HCT116 (cell line): ENCODE measurements at regions not wholly inside any gene's neighbourhood (a gene's known extent, or its start where the extent isn't known, plus 50 kb on each side); places are given as distances from the start of the nearest gene placed in this dataset.

ENCODE experiments used
- ATAC-seq: fragments of 200-7000 bp; cut with Tn5 transposase; 2 replicates; pipeline ENCODE4 v1.9.1; 2020; ENCODE audit warnings: mild to moderate bottlenecking, moderate library complexity
- BruUV-seq: library from RNA; stranded (reverse); fragments of 400-500 nt; replicated peaks from 2 replicates; lab custom pipeline; 2021; lab: Mats Ljungman, UMichigan
- CTCF ChIA-PET: fragments of 300-600 bp; sonication (Branson Sonifier 250); formaldehyde crosslinking; loops from one replicate; lab custom pipeline; 2021; ENCODE audit warnings: antibody characterized with exemption; lab: Charles Lee
- POLR2A ChIA-PET: fragments of 300-600, 350-600 bp; sonication (Branson Sonifier 250); formaldehyde crosslinking; loops from one replicate; lab custom pipeline; 2021; ENCODE audit warnings: antibody characterized with exemption; lab: Charles Lee
- RAD21 ChIA-PET, 2 experiments: fragments of 300-600 bp; sonication (Branson Sonifier 250); formaldehyde crosslinking; loops; one replicate each; lab custom pipeline; 2023; ENCODE audit warnings: low total read pairs in 2 of 2; ENCODE audit not compliant: uncharacterized antibody in 2 of 2, unreplicated experiment in 2 of 2, low non-redundant PET in 1 of 2; lab: Charles Lee
- DNase-seq: peaks from one replicate; pipeline ENCODE4 v3.0.0-alpha.2; 2010; ENCODE audit warnings: low read depth, low spot score
- H2AFZ ChIP-seq: fragments of 200-600 bp; shearing (Covaris generic), sonication (generic); 2 replicates; pipeline ENCODE4 v1.6.1; 2017; ENCODE audit warnings: low read depth, mixed run types, mixed read lengths, antibody characterized with exemption, low read length; ENCODE audit not compliant: poor library complexity, severe bottlenecking
- H3K27ac ChIP-seq: 2 replicates; pipeline ENCODE4 v1.5.1; 2012; ENCODE audit warnings: low read depth, low read length
- H3K27me3 ChIP-seq: fragments of 200-600 bp; sonication (generic); 2 replicates; pipeline ENCODE4 v1.6.1; 2016; ENCODE audit warnings: mixed run types, low read length, mixed read lengths; ENCODE audit not compliant: insufficient read depth
- H3K36me3 ChIP-seq, 2 experiments: fragments of 200-500 bp in 1 of 2; fragments of 200-600 bp in 1 of 2; sonication (Bioruptor generic) in 1 of 2; sonication (generic) in 1 of 2; 2 replicates each; pipeline versions ENCODE4 v1.5.1 to v1.6.1; 2014 to 2016; ENCODE audit warnings: low read length in 2 of 2, inconsistent platforms in 1 of 2, mixed read lengths in 1 of 2, mixed run types in 1 of 2; ENCODE audit not compliant: insufficient read depth in 2 of 2, control insufficient read depth in 1 of 2
- H3K4me1 ChIP-seq, 2 experiments: fragments of 200-600 bp in 1 of 2; sonication (generic) in 1 of 2; 2 replicates each; pipeline versions ENCODE4 v1.5.1 to v1.6.1; 2012 to 2017; ENCODE audit warnings: low read length in 2 of 2, inconsistent platforms in 1 of 2, mild to moderate bottlenecking in 1 of 2, mixed read lengths in 1 of 2, mixed run types in 1 of 2, moderate library complexity in 1 of 2; ENCODE audit not compliant: insufficient read depth in 2 of 2, control insufficient read depth in 1 of 2
- H3K4me2 ChIP-seq: fragments of 200-600 bp; sonication (generic); 2 replicates; pipeline ENCODE4 v1.6.1; 2017; ENCODE audit warnings: mixed run types, low read length, mixed read lengths
- H3K4me3 ChIP-seq, 2 experiments: fragments of 200-600 bp in 1 of 2; sonication (generic) in 1 of 2; replicated peaks in 1 of 2; 2 replicates each; pipeline ENCODE4 v1.5.1; 2011 to 2016; ENCODE audit warnings: low read length in 2 of 2, control low read depth in 1 of 2, low read depth in 1 of 2, mild to moderate bottlenecking in 1 of 2, mixed read lengths in 1 of 2, mixed run types in 1 of 2
- H3K79me2 ChIP-seq: fragments of 200-600 bp; sonication (generic); 2 replicates; pipeline ENCODE4 v1.6.1; 2017; ENCODE audit warnings: mild to moderate bottlenecking, mixed run types, low read length, moderate library complexity, mixed read lengths; ENCODE audit not compliant: insufficient read depth
- H3K9ac ChIP-seq: fragments of 200-600 bp; sonication (generic); 2 replicates; pipeline ENCODE4 v1.6.1; 2016; ENCODE audit warnings: low read length, mixed read lengths
- H3K9me2 ChIP-seq: fragments of 200-600 bp; sonication (generic), shearing (Covaris generic); 2 replicates; pipeline ENCODE4 v1.6.1; 2017; ENCODE audit warnings: mixed run types, mild to moderate bottlenecking, moderate library complexity; ENCODE audit not compliant: insufficient read depth
- H3K9me3 ChIP-seq, 2 experiments: fragments of 200-500 bp in 1 of 2; fragments of 200-600 bp in 1 of 2; sonication (Bioruptor generic) in 1 of 2; sonication (generic) in 1 of 2; 2 replicates each; pipeline ENCODE4 v1.6.1; 2014 to 2017; ENCODE audit warnings: low read length in 2 of 2, mixed read lengths in 2 of 2, inconsistent platforms in 1 of 2, low read depth in 1 of 2, mild to moderate bottlenecking in 1 of 2, mixed run types in 1 of 2, moderate library complexity in 1 of 2; ENCODE audit not compliant: control insufficient read depth in 1 of 2, insufficient read depth in 1 of 2
- H4K20me1 ChIP-seq: fragments of 200-600 bp; sonication (generic), shearing (Covaris generic); 2 replicates; pipeline ENCODE4 v1.6.1; 2017; ENCODE audit warnings: mixed run types, mild to moderate bottlenecking, moderate library complexity; ENCODE audit not compliant: insufficient read depth
- EZH2 ChIP-seq: fragments of 200-600 bp; sonication (generic); IDR thresholded peaks from 2 replicates; pipeline ENCODE4 v1.6.1; 2017; ENCODE audit warnings: antibody characterized with exemption, mixed run types
- POLR2A ChIP-seq: IDR thresholded peaks from 2 replicates; pipeline ENCODE4 v1.7.0; 2011; ENCODE audit warnings: borderline replicate concordance; ENCODE audit not compliant: insufficient read depth, insufficient read length; ENCODE audit errors: extremely low read depth
- POLR2AphosphoS5 ChIP-seq: IDR thresholded peaks from 2 replicates; pipeline ENCODE4 v1.6.1; 2011; ENCODE audit warnings: mild to moderate bottlenecking, low read depth, low read length, moderate library complexity
- RAD21 ChIP-seq: IDR thresholded peaks from 2 replicates; pipeline ENCODE4 v1.6.1; 2012; ENCODE audit warnings: low read depth, mild to moderate bottlenecking
- TCF7L2 ChIP-seq: IDR thresholded peaks from 2 replicates; pipeline ENCODE4 v1.7.0; 2011; ENCODE audit warnings: borderline replicate concordance, inconsistent platforms; ENCODE audit not compliant: insufficient read depth, insufficient read length; ENCODE audit errors: extremely low read depth
- ZFX ChIP-seq: fragments of 450-650 bp; IDR thresholded peaks from 2 replicates; pipeline ENCODE4 v1.6.1; 2017
- ZNF274 ChIP-seq: fragments of 200-500 bp; sonication (Bioruptor generic); IDR thresholded peaks from 2 replicates; pipeline ENCODE4 v1.6.1; 2014; ENCODE audit warnings: mild to moderate bottlenecking, low read depth, low read length, inconsistent platforms
- intact Hi-C: fragments of 100-400 bp; cut with micrococcal nuclease; formaldehyde crosslinking; loops from 2 replicates; pipeline ENCODE4 v1.10.0; 2022
- TF ChIP-seq, protein P1 (sequence below), 3 experiments: fragments of 200-600 bp in 1 of 3; sonication (generic) in 1 of 3; IDR thresholded peaks in 2 of 3; conservative IDR thresholded peaks in 1 of 3; 2 replicates each; pipeline ENCODE4 v1.5.1; 2012 to 2017; ENCODE audit warnings: low read depth in 2 of 3, low read length in 2 of 3, antibody characterized with exemption in 1 of 3, borderline replicate concordance in 1 of 3, control low read depth in 1 of 3, mild to moderate bottlenecking in 1 of 3, mixed read lengths in 1 of 3, mixed run types in 1 of 3, moderate library complexity in 1 of 3; ENCODE audit not compliant: insufficient read depth in 1 of 3
- TF ChIP-seq, protein P2 (sequence below): IDR thresholded peaks from 2 replicates; pipeline ENCODE4 v1.6.1; 2011; ENCODE audit warnings: mild to moderate bottlenecking, low read length, moderate library complexity; ENCODE audit not compliant: insufficient replicate concordance; ENCODE audit errors: extremely low read depth
- TF ChIP-seq, protein P3 (sequence below): IDR thresholded peaks from 2 replicates; pipeline ENCODE4 v1.6.1; 2012

DNA sequence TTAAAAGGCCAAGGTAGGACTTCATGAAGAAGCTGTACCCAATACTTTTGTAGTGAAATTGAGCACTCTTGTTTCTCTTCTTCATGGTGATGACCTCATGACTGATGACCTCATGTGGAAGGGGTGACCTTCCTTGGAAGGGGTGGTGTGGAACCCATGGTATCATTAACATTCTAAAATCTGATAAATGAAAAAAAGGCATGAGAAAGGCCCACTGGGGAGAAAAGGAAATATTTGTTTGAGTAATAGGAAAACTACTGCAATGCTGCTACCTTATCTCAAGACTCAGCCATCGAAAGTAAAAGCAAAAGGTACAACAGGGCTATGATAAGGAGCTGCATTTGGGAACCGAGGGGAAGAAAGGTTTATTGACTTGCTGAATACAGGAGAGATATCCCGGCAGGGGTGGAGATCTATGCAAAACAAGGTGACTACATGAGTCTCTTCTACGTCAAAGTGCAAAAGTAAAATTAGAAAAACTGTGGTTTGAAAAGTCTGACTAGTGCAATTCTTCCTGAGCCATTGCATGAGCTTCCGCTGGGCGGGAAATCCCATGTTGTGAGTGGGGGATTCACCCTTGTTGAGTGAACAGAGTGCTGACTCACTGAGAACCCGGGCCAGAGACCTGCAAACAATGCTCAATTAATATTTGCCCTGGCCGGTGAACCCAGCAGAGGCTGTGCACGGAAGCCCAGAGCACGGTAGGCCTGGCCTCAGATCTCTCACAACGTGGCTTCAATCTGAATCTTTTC is 138.9 kb upstream of the RFC3 start:
- Histone ChIP-seq H3K9me3 (no peaks in the 10 kb centered on the region), H2AFZ (no peak overlapping the region), H3K4me3 (no peak overlapping the region), H3K4me1 (0 out of 4 replicates have a peak, but pooled peaks cover 0 to 4% of the 10 kb centered on the region in 2 experiments), H3K27ac (no peak overlapping the region), H3K36me3 (no peaks in the 10 kb centered on the region), H3K79me2 (no peaks in the 10 kb centered on the region), H3K9me2 (no peaks in the 10 kb centered on the region), H3K27me3 (no peaks in the 10 kb centered on the region), H3K4me2 (no peak overlapping the region), H4K20me1 (no peaks in the 10 kb centered on the region), H3K9ac (no peak overlapping the region)
- DNase-seq (no peak), ATAC-seq (no peak)
- intact Hi-C loops = loop anchor here (5.0 kb wide), 1 partner anchor 1208 kb away; no protein-coding TSS in a partner anchor
- TF ChIP-seq, protein P1, sequence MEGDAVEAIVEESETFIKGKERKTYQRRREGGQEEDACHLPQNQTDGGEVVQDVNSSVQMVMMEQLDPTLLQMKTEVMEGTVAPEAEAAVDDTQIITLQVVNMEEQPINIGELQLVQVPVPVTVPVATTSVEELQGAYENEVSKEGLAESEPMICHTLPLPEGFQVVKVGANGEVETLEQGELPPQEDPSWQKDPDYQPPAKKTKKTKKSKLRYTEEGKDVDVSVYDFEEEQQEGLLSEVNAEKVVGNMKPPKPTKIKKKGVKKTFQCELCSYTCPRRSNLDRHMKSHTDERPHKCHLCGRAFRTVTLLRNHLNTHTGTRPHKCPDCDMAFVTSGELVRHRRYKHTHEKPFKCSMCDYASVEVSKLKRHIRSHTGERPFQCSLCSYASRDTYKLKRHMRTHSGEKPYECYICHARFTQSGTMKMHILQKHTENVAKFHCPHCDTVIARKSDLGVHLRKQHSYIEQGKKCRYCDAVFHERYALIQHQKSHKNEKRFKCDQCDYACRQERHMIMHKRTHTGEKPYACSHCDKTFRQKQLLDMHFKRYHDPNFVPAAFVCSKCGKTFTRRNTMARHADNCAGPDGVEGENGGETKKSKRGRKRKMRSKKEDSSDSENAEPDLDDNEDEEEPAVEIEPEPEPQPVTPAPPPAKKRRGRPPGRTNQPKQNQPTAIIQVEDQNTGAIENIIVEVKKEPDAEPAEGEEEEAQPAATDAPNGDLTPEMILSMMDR (IDR thresholded peaks at IDR 0.05 in 2 of 3, conservative IDR thresholded peaks at IDR 0.05 in 1 of 3; ENCODE audit: borderline replicate concordance in 1 of 3, insufficient read depth in 1 of 3, low read depth in 2 of 3, low read length in 2 of 3) = no peak
- no peak for TF ChIP-seq POLR2A
- CTCF ChIA-PET = no interaction called here
- no TSS peak for BruUV-seq
- POLR2A ChIA-PET = no interaction called here
- RAD21 ChIA-PET = no interaction called here

DNA sequence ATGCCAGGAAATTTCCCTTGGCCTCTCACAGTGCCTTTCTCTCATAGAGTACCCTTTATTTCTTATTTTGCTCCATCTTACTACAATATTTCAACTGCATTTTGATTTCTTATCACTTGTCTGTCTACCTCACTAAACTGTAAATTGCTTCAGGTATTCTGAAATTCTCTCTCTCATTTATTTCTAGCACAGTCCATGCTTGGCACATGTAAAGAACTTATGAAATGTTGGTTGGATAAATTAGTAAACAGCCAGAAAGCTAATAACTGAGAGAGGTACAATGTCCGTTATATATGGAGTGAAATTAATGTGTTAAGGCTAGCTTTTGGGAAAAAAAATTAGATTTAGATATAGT is 138.3 kb upstream of the RFC3 start:
- no peaks in the 10 kb centered on the region for H3K36me3 ChIP-seq
- no peaks in the 10 kb centered on the region for H4K20me1 ChIP-seq
- H3K4me1 ChIP-seq = 0 out of 4 replicates have a peak, but pooled peaks cover 0 to 4% of the 10 kb centered on the region in 2 experiments
- no peak for DNase-seq
- intact Hi-C loops = loop anchor here (5.0 kb wide), 1 partner anchor 1208 kb away; no protein-coding TSS in a partner anchor
- ChIA-PET CTCF (no interaction called here), POLR2A (no interaction called here), RAD21 (no interaction called here)
- H3K9me2 ChIP-seq = no peaks in the 10 kb centered on the region
- no peak overlapping the region for H3K27ac ChIP-seq
- H3K79me2 ChIP-seq = no peaks in the 10 kb centered on the region
- no peaks in the 10 kb centered on the region for H3K27me3 ChIP-seq
- BruUV-seq = no TSS peak
- no peak overlapping the region for H3K4me3 ChIP-seq
- H2AFZ ChIP-seq = no peak overlapping the region
- H3K4me2 ChIP-seq = no peak overlapping the region
- no peaks in the 10 kb centered on the region for H3K9me3 ChIP-seq
- no peak overlapping the region for H3K9ac ChIP-seq
- no peak for ATAC-seq
- TF ChIP-seq ZNF274 = no peak
- TF ChIP-seq, protein P2, sequence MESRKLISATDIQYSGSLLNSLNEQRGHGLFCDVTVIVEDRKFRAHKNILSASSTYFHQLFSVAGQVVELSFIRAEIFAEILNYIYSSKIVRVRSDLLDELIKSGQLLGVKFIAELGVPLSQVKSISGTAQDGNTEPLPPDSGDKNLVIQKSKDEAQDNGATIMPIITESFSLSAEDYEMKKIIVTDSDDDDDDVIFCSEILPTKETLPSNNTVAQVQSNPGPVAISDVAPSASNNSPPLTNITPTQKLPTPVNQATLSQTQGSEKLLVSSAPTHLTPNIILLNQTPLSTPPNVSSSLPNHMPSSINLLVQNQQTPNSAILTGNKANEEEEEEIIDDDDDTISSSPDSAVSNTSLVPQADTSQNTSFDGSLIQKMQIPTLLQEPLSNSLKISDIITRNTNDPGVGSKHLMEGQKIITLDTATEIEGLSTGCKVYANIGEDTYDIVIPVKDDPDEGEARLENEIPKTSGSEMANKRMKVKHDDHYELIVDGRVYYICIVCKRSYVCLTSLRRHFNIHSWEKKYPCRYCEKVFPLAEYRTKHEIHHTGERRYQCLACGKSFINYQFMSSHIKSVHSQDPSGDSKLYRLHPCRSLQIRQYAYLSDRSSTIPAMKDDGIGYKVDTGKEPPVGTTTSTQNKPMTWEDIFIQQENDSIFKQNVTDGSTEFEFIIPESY = no peak
- TF ChIP-seq EZH2 = no peak
- TF ChIP-seq, protein P3, sequence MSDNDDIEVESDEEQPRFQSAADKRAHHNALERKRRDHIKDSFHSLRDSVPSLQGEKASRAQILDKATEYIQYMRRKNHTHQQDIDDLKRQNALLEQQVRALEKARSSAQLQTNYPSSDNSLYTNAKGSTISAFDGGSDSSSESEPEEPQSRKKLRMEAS = no peak
- TF ChIP-seq TCF7L2 = no peak
- TF ChIP-seq POLR2AphosphoS5 = no peak
- no peak for TF ChIP-seq POLR2A
- no peak for TF ChIP-seq RAD21
- no peak for TF ChIP-seq ZFX
